GM18505 (cell line): ENCODE measurements at regions not wholly inside any gene's neighbourhood (a gene's known extent, or its start where the extent isn't known, plus 50 kb on each side); places are given as distances from the start of the nearest gene placed in this dataset.

Experiments
- ATAC-seq: cut with Tn5 transposase; IDR thresholded peaks from one replicate; pipeline ENCODE4 v1.9.1; 2021; ENCODE audit not compliant: unreplicated experiment
- POLR2A ChIP-seq: IDR thresholded peaks from 4 replicates; pipeline ENCODE4 v1.6.1; 2011; ENCODE audit warnings: borderline replicate concordance; ENCODE audit not compliant: insufficient read depth, insufficient read length; ENCODE audit errors: extremely low read depth

DNA sequence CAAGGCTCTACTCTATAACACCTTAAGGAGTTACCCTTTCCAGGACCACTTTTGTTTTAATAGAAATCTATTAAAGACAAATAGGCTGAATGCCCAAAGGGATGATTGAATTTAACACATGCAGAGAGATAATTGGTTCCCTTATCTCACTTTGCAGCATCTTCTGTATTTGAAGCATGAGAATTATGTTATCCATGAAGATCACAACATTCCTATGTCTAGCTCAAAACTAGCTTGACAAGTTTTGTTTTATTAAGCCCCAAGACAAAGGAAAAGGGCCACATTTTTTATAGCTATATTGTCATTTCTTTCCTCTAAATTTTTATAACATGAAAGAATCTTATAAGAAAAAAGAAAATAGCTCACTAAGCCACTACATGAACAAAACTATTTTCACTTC is 57.9 kb upstream of the FTMT start:
- no peak for TF ChIP-seq POLR2A
- ATAC-seq, result no peak

DNA sequence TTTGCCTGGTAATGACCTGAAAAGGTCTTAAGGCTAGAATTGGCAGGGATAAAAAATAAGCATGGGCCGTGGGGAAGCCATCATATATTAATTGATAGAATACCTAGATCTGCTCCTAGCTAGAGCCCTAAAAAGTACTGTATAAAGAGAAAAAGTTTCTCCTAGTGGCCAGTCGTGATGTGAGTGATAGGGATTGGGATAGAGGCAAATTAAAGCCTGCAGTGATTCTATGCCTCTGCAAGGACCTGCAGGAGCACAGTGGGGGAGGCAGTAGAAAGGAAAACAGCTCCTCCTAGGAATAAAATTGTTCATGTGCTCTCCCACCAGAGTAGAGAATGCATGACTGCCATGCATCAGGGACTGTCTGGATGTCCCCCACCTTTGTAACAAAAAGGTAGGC is 56.2 kb upstream of the FTMT start:
- ATAC-seq, result no peak
- TF ChIP-seq POLR2A, result no peak

DNA sequence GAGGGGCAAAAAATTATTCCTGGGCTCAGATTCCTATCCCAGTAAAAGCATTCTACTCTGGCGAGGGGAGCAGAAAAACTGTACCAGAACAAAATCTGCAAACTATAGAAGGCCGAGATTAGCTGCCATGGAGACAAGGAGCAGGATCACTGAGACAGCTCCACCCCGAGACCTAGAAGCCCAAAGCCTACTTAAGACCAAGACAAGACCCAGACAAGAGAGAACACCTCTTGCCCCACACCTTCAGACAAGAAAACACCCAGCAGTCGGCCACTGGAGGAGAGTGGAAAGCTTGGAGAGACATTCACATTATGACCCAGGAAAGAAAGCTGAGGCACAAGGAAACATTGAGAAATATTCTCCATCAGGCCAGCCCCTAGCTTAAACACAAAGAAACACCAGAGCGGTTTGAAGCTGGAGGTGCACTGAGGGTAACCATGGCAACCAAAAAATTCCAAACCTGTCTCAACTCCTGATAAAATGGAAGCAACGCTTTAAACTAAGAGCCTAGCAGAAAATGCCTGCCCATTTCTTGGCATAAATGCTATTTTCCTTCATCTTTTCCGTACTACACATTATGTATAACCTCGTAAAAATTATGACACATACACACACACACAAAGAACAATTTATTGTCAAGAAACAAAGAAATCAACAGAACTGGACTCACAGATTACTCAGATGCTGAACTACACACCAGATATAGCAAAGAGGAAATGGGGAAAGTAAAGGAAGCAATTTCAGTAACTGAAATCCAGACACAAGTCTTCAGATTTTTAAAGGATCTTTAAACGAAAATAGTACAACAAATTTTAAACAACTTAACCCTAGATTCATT is 53.8 kb upstream of the FTMT start:
- ATAC-seq, result no peak
- TF ChIP-seq POLR2A, result no peak
